IMR-90 (cell line): ENCODE measurements at regions not wholly inside any gene's neighbourhood (a gene's known extent, or its start where the extent isn't known, plus 50 kb on each side); places are given as distances from the start of the nearest gene placed in this dataset.
A peak's percentile ranks its signal among the peaks of the same experiment; 100 is the strongest.

Experiments used
- ATAC-seq: fragments of 200-7000 bp; cut with Tn5 transposase; 2 replicates; pipeline ENCODE4 v1.9.1; 2020; ENCODE audit warnings: low read depth, mild to moderate bottlenecking, moderate library complexity
- BruUV-seq: library from RNA; stranded (reverse); fragments of 400-500 nt; replicated peaks from 2 replicates; lab custom pipeline; 2021; lab: Mats Ljungman, UMichigan
- CTCF ChIA-PET: fragments of 300-600 bp; formaldehyde crosslinking; extraction: SDS; loops from one replicate; lab custom pipeline; 2021; ENCODE audit warnings: antibody characterized with exemption; lab: Yijun Ruan, JAX
- POLR2A ChIA-PET: fragments of 300-600 bp; sonication (Branson Sonifier 250); formaldehyde crosslinking; loops from one replicate; lab custom pipeline; 2022; ENCODE audit warnings: antibody characterized with exemption; ENCODE audit not compliant: unreplicated experiment; lab: Charles Lee
- DNase-seq: peaks from one replicate; pipeline ENCODE4 v3.0.0; 2013
- H2AFZ ChIP-seq: replicated peaks from 2 replicates; pipeline ENCODE3; 2013; ENCODE audit warnings: low read length, mild to moderate bottlenecking; ENCODE audit not compliant: poor library complexity
- H2AK5ac ChIP-seq: 2 replicates; pipeline ENCODE4 v1.6.1; 2013; ENCODE audit warnings: low read depth, low read length, inconsistent platforms
- H2AK9ac ChIP-seq: replicated peaks from 2 replicates; pipeline ENCODE3; 2013; ENCODE audit warnings: mild to moderate bottlenecking, low read depth, low read length, moderate library complexity; ENCODE audit not compliant: poor library complexity
- H2BK120ac ChIP-seq: 2 replicates; pipeline ENCODE4 v1.6.1; 2013; ENCODE audit warnings: low read depth, low read length, inconsistent platforms
- H2BK15ac ChIP-seq: 3 replicates; pipeline ENCODE4 v1.6.1; 2013; ENCODE audit warnings: low read depth, low read length, inconsistent platforms
- H2BK20ac ChIP-seq: 2 replicates; pipeline ENCODE4 v1.6.1; 2013; ENCODE audit warnings: low read depth, mild to moderate bottlenecking, inconsistent platforms, low read length, moderate library complexity
- H2BK5ac ChIP-seq: 2 replicates; pipeline ENCODE4 v1.6.1; 2013; ENCODE audit warnings: mild to moderate bottlenecking, low read depth, low read length, inconsistent platforms; ENCODE audit not compliant: poor library complexity, severe bottlenecking
- H3K14ac ChIP-seq: replicated peaks from 2 replicates; pipeline ENCODE4 v1.6.1; 2013; ENCODE audit warnings: low read depth, low read length, inconsistent platforms
- H3K18ac ChIP-seq: 2 replicates; pipeline ENCODE4 v1.6.1; 2013; ENCODE audit warnings: low read depth, low read length, control low read depth
- H3K23ac ChIP-seq: 2 replicates; pipeline ENCODE4 v1.6.1; 2013; ENCODE audit warnings: low read depth, low read length, inconsistent platforms
- H3K27ac ChIP-seq: 2 replicates; pipeline ENCODE4 v1.5.1; 2013; ENCODE audit warnings: mild to moderate bottlenecking, control low read depth, low read length; ENCODE audit not compliant: insufficient read depth
- H3K27me3 ChIP-seq: 2 replicates; pipeline ENCODE4 v1.6.1; 2013; ENCODE audit warnings: low read length; ENCODE audit not compliant: control insufficient read depth, insufficient read depth
- H3K36me3 ChIP-seq: 2 replicates; pipeline ENCODE4 v1.6.1; 2013; ENCODE audit warnings: low read length, mixed read lengths; ENCODE audit not compliant: control insufficient read depth, insufficient read depth
- H3K4ac ChIP-seq: 2 replicates; pipeline ENCODE4 v1.6.1; 2013; ENCODE audit warnings: low read depth, low read length, inconsistent platforms
- H3K4me1 ChIP-seq: 2 replicates; pipeline ENCODE4 v1.6.1; 2013; ENCODE audit warnings: low read length, mixed read lengths; ENCODE audit not compliant: control insufficient read depth, insufficient read depth
- H3K4me2 ChIP-seq: 2 replicates; pipeline ENCODE4 v1.6.1; 2013; ENCODE audit warnings: low read depth, mild to moderate bottlenecking, control low read depth, low read length, moderate library complexity
- H3K4me3 ChIP-seq: 2 replicates; pipeline ENCODE4 v1.5.1; 2013; ENCODE audit warnings: low read depth, mild to moderate bottlenecking, control low read depth, low read length, moderate library complexity; ENCODE audit not compliant: insufficient read depth
- H3K56ac ChIP-seq: 2 replicates; pipeline ENCODE4 v1.6.1; 2013; ENCODE audit warnings: low read length, inconsistent platforms; ENCODE audit not compliant: insufficient read depth; ENCODE audit errors: extremely low read depth
- H3K79me1 ChIP-seq, 2 experiments: 2 replicates each; pipeline ENCODE4 v1.6.1; 2013; ENCODE audit warnings: low read length in 2 of 2, inconsistent platforms in 1 of 2, low read depth in 1 of 2
- H3K9ac ChIP-seq: 2 replicates; pipeline ENCODE4 v1.6.1; 2013; ENCODE audit warnings: low read depth, low read length, control low read depth
- H3K9me1 ChIP-seq: 2 replicates; pipeline ENCODE4 v1.6.1; 2013; ENCODE audit warnings: low read length, inconsistent platforms; ENCODE audit not compliant: insufficient read depth
- H3K9me3 ChIP-seq: 2 replicates; pipeline ENCODE4 v1.6.1; 2013; ENCODE audit warnings: low read length; ENCODE audit not compliant: control insufficient read depth, insufficient read depth
- H4K20me1 ChIP-seq: 2 replicates; pipeline ENCODE4 v1.6.1; 2013; ENCODE audit warnings: low read length, inconsistent platforms; ENCODE audit not compliant: insufficient read depth
- H4K5ac ChIP-seq: 2 replicates; pipeline ENCODE4 v1.6.1; 2013; ENCODE audit warnings: mild to moderate bottlenecking, low read depth, low read length, control low read depth
- H4K8ac ChIP-seq, 2 experiments: 2 replicates each; pipeline ENCODE4 v1.6.1; 2013; ENCODE audit warnings: low read depth in 2 of 2, low read length in 2 of 2, control low read depth in 1 of 2, inconsistent platforms in 1 of 2
- H4K91ac ChIP-seq: 2 replicates; pipeline ENCODE4 v1.6.1; 2013; ENCODE audit warnings: low read depth, low read length, inconsistent platforms; ENCODE audit not compliant: insufficient read depth
- BHLHE40 ChIP-seq: fragments of 150-350 bp; IDR thresholded peaks from 2 replicates; pipeline ENCODE4 v1.6.1; 2016; ENCODE audit warnings: mild to moderate bottlenecking, low read depth, low read length
- CEBPB ChIP-seq: IDR thresholded peaks from 2 replicates; pipeline ENCODE4 v1.6.1; 2012; ENCODE audit warnings: low read depth, low read length, improper control_type of control experiment
- CHD1 ChIP-seq: IDR thresholded peaks from 2 replicates; pipeline ENCODE4 v1.6.1; 2012; ENCODE audit warnings: low read depth, low read length, improper control_type of control experiment
- ELK1 ChIP-seq: fragments of 150-350 bp; IDR thresholded peaks from 2 replicates; pipeline ENCODE4 v1.6.1; 2016; ENCODE audit warnings: low read depth, mild to moderate bottlenecking, low read length, moderate library complexity, borderline replicate concordance
- FOS ChIP-seq: fragments of 150-350 bp; IDR thresholded peaks from 2 replicates; pipeline ENCODE4 v1.6.1; 2016; ENCODE audit warnings: low read depth, low read length
- MAZ ChIP-seq: IDR thresholded peaks from 2 replicates; pipeline ENCODE4 v1.6.1; 2012; ENCODE audit warnings: low read depth, mild to moderate bottlenecking, low read length, improper control_type of control experiment, moderate library complexity, borderline replicate concordance
- NFE2L2 ChIP-seq: fragments of 150-350 bp; IDR thresholded peaks from 2 replicates; pipeline ENCODE4 v1.6.1; 2016; ENCODE audit warnings: low read depth, mild to moderate bottlenecking, low read length
- POLR2A ChIP-seq: IDR thresholded peaks from 2 replicates; pipeline ENCODE4 v1.6.1; 2012; ENCODE audit warnings: mild to moderate bottlenecking, low read depth, low read length
- RAD21 ChIP-seq: IDR thresholded peaks from 2 replicates; pipeline ENCODE4 v1.6.1; 2012; ENCODE audit warnings: low read length, improper control_type of control experiment
- RFX5 ChIP-seq: IDR thresholded peaks from 2 replicates; pipeline ENCODE4 v1.8.0; 2012; ENCODE audit warnings: low read depth, mild to moderate bottlenecking, low read length, moderate library complexity
- SMC3 ChIP-seq: fragments of 150-350 bp; IDR thresholded peaks from 2 replicates; pipeline ENCODE4 v1.6.1; 2016; ENCODE audit warnings: low read depth, mild to moderate bottlenecking, antibody characterized with exemption, low read length, moderate library complexity
- WGBS, 2 experiments: methylation state at CpG; one replicate each; pipeline versions ENCODE4 v1.1.5 to v1.1.7; 2013; ENCODE audit warnings: missing lambda C conversion rate in 2 of 2; ENCODE audit not compliant: insufficient read length in 1 of 2; ENCODE audit errors: extremely low coverage in 2 of 2; 5-methylcytosine and 5-hydroxymethylcytosine counted together
- dilution Hi-C: fragments of 300-500 bp; cut with HindIII; formaldehyde crosslinking; loops from one replicate; pipeline ENCODE4 v1.14.3; 2018; ENCODE audit warnings: low sequenced_read_pairs; ENCODE audit not compliant: unreplicated experiment
- in situ Hi-C: fragments of 300-500 bp; cut with MboI; formaldehyde crosslinking; loops from 3 replicates; pipeline ENCODE4 v1.14.3; 2019; ENCODE audit warnings: low sequenced_read_pairs, inconsistent platforms, mixed read lengths
- intact Hi-C: fragments of 100-400 bp; cut with micrococcal nuclease; formaldehyde crosslinking; loops from 2 replicates; pipeline ENCODE4 v1.10.0; 2022
- TF ChIP-seq, protein P1 (sequence below): conservative IDR thresholded peaks from 2 replicates; pipeline ENCODE4 v1.5.1; 2012; ENCODE audit warnings: mild to moderate bottlenecking, low read depth, low read length, improper control_type of control experiment
- TF ChIP-seq, protein P2 (sequence below): fragments of 150-350 bp; IDR thresholded peaks from 2 replicates; pipeline ENCODE4 v1.6.1; 2017; ENCODE audit warnings: mild to moderate bottlenecking, antibody characterized with exemption, low read length, low read depth

- TF ChIP-seq CHD1 (no peak), MAZ (no peak), SMC3 (no peak), RAD21 (no peak), ELK1 (no peak), NFE2L2 (no peak), BHLHE40 (no peak), CEBPB (no peak), RFX5 (no peak), FOS (no peak), POLR2A (no peak)
- TF ChIP-seq, protein P1, sequence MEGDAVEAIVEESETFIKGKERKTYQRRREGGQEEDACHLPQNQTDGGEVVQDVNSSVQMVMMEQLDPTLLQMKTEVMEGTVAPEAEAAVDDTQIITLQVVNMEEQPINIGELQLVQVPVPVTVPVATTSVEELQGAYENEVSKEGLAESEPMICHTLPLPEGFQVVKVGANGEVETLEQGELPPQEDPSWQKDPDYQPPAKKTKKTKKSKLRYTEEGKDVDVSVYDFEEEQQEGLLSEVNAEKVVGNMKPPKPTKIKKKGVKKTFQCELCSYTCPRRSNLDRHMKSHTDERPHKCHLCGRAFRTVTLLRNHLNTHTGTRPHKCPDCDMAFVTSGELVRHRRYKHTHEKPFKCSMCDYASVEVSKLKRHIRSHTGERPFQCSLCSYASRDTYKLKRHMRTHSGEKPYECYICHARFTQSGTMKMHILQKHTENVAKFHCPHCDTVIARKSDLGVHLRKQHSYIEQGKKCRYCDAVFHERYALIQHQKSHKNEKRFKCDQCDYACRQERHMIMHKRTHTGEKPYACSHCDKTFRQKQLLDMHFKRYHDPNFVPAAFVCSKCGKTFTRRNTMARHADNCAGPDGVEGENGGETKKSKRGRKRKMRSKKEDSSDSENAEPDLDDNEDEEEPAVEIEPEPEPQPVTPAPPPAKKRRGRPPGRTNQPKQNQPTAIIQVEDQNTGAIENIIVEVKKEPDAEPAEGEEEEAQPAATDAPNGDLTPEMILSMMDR = no peak
- TF ChIP-seq, protein P2, sequence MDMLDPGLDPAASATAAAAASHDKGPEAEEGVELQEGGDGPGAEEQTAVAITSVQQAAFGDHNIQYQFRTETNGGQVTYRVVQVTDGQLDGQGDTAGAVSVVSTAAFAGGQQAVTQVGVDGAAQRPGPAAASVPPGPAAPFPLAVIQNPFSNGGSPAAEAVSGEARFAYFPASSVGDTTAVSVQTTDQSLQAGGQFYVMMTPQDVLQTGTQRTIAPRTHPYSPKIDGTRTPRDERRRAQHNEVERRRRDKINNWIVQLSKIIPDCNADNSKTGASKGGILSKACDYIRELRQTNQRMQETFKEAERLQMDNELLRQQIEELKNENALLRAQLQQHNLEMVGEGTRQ = no peak
- in situ Hi-C loops (no loop called here), dilution Hi-C loops (no loop called here), intact Hi-C loops (no loop called here)
- no peak overlapping the region for H3K18ac ChIP-seq
- no peak overlapping the region for H4K5ac ChIP-seq
- H4K20me1 ChIP-seq = no peaks in the 10 kb centered on the region
- H3K27ac ChIP-seq = no peak overlapping the region
- no peaks in the 10 kb centered on the region for H3K4me1 ChIP-seq
- ChIA-PET CTCF (no interaction called here), POLR2A (no interaction called here)
- H2AK9ac ChIP-seq = no peak overlapping the region
- no peak overlapping the region for H3K23ac ChIP-seq
- ATAC-seq (peak; percentile 59; the same call in 1 of the 2 replicates), DNase-seq (peak; percentile 5)
- H3K9ac ChIP-seq = no peak overlapping the region
- H2AK5ac ChIP-seq = no peak overlapping the region
- H2AFZ ChIP-seq = no peak overlapping the region
- no peak overlapping the region for H3K4ac ChIP-seq
- no peak overlapping the region for H2BK120ac ChIP-seq
- H2BK20ac ChIP-seq = no peak overlapping the region
- H4K91ac ChIP-seq = no peak overlapping the region
- H2BK5ac ChIP-seq = no peak overlapping the region
- no peaks in the 10 kb centered on the region for H3K79me1 ChIP-seq
- H3K36me3 ChIP-seq = no peaks in the 10 kb centered on the region
- H3K14ac ChIP-seq = no peak overlapping the region
- no peak overlapping the region for H2BK15ac ChIP-seq
- no peak overlapping the region; the same call in 1 of the 2 replicates for H3K4me2 ChIP-seq
- H3K27me3 ChIP-seq = peaks cover 1% of the 10 kb centered on the region
- no TSS peak for BruUV-seq
- H3K9me1 ChIP-seq = no peaks in the 10 kb centered on the region
- WGBS, 2 experiments = no CpG with 5 or more reads among the region's 1 CpG
- H3K4me3 ChIP-seq = no peak overlapping the region
- no peak overlapping the region for H4K8ac ChIP-seq
- H3K9me3 ChIP-seq = no peaks in the 10 kb centered on the region
- no peak overlapping the region for H3K56ac ChIP-seq
Measured at GRCh38 chr13:76398425-76398824, 487.8 kb downstream of the KCTD12 start.
